ENCODE measurements at regions not wholly inside any gene's neighbourhood (a gene's known extent, or its start where the extent isn't known, plus 50 kb on each side); places are given as distances from the start of the nearest gene placed in this dataset.

DNA sequence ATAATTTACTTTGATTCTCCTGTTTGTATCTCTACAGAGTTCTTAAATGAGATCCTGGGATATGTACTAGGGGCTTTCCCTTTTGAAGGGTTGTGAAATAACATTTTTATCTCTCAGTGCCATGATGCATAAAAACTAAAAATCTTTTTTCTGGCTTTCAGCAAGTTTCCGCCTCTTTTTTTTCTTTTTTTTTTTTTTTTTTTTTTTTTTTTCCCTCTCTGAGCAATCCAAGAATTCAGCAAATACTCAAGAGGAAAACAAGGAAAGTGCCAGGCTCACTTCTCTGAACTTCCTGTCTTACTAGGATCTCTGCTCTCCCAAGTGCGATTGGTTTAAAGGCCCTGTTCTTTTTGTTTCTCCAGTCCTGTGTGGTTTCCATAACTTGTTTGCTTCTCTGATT lies 79.9 kb downstream of the HYCC1 start:
- Mint-ChIP-seq H3K27me3 (peaks cover 11% of the 10 kb centered on the region), H3K9me3 (ENCODE audit: low read depth) (peaks cover 3% of the 10 kb centered on the region), H3K36me3 (peaks cover 2% of the 10 kb centered on the region), H3K4me1 (ENCODE audit: low read depth) (no peaks in the 10 kb centered on the region), H3K27ac (no peak overlapping the region), H3K4me3 (no peak overlapping the region)

DNA sequence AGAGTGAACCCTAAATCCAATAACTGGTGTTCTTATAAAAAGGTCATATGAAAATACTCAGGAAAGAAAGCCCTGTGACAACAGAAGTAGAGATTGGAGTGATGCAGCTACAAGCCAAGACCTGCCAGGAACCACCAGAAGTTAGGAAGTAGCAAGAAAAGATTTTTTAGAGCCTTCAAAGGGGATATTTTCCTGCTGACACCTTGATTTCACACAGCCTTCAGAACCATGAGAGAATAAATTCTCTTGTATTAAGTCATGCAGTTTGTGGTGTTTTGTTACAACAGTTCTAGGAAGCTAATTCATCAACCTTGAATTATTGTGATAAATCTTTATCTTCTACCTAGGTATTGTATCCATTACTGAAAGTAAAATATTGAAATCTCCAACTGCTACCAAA lies 81.0 kb downstream of the HYCC1 start:
- no peak overlapping the region for H3K27ac Mint-ChIP-seq
- peaks cover 3% of the 10 kb centered on the region for H3K9me3 Mint-ChIP-seq (ENCODE audit: low read depth)
- peaks cover 2% of the 10 kb centered on the region for H3K36me3 Mint-ChIP-seq
- H3K4me3 Mint-ChIP-seq: no peak overlapping the region
- no peaks in the 10 kb centered on the region for H3K4me1 Mint-ChIP-seq (ENCODE audit: low read depth)
- H3K27me3 Mint-ChIP-seq: peaks cover 11% of the 10 kb centered on the region

DNA sequence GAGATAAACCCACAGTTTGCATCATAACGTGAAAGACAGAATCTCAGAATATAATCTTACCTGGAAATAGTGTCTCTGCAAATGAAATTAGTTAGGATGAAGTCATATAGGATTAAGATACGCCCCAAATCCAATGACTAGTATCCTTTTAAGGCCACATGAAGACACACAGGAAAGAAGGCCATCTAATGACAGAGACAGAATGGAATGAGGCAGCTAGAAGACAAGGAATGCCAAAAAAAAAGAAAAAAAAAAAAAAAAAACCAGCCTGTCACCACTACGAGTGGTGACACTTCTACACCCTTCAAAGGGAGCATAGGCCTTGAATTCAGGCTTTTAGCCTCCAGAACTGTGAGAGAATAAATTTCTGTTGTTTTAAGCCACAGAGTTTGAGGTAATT lies 82.9 kb downstream of the HYCC1 start:
- no peak overlapping the region for H3K4me3 Mint-ChIP-seq
- peaks cover 11% of the 10 kb centered on the region for H3K27me3 Mint-ChIP-seq
- H3K27ac Mint-ChIP-seq: no peak overlapping the region
- no peaks in the 10 kb centered on the region for H3K4me1 Mint-ChIP-seq (ENCODE audit: low read depth)
- H3K36me3 Mint-ChIP-seq: peaks cover 2% of the 10 kb centered on the region
- peaks cover 3% of the 10 kb centered on the region for H3K9me3 Mint-ChIP-seq (ENCODE audit: low read depth)

DNA sequence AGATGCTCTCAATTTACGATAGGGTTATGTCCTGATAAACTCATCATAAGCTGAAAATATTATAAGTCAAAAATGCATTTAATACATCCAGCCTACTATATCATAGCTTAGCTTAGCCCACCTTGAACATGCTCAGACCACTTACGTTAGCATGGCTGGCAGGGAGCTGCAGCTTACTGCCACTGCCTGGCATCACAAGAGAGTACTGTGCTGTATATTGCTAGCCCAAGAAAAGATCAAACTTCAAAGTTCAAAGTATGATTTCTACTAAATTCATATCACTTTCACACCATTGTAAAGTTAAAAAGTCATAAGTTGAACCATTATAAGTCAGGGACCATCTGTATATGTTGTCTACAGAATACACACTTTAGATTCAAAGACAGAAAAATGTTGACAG lies 91.6 kb downstream of the HYCC1 start:
- no peaks in the 10 kb centered on the region for H3K4me1 Mint-ChIP-seq (ENCODE audit: low read depth)
- H3K36me3 Mint-ChIP-seq: peaks cover 12% of the 10 kb centered on the region
- no peak overlapping the region for H3K27ac Mint-ChIP-seq
- no peaks in the 10 kb centered on the region for H3K27me3 Mint-ChIP-seq
- H3K4me3 Mint-ChIP-seq: no peak overlapping the region
- peaks cover 4% of the 10 kb centered on the region for H3K9me3 Mint-ChIP-seq (ENCODE audit: low read depth)

DNA sequence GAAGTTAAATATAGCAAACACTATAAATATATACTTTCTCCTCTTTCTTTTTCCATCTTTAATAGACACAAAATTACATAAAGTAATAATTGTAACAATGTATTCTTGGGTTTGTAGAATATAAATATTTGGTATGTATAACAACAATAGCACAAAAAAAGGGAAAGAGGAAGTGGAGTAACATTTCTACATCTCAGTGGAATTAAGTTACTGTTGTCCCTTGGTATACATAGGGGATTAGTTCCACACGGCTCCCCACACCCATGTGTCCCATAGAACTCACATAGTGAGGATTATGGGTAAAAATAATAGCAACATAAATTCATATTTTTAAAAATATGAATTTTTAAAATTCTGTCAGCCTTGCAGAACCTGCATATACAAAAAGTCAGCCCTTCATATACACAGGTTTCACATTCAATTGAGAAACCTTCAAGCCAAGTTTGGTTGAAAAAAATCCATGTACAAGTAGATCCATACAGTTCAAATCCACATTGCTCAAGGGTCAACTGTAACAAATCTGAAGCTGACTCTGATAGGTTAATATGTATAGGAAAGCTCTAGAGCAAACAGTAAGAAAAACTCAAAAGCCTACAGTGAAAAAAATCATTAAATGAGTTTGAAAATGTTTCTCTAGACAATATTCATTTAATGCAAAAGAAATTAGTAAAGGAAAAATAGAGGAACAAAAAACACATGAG lies 92.4 kb downstream of the HYCC1 start:
- Mint-ChIP-seq H3K36me3 (peaks cover 12% of the 10 kb centered on the region), H3K27ac (no peak overlapping the region), H3K9me3 (ENCODE audit: low read depth) (peaks cover 4% of the 10 kb centered on the region), H3K27me3 (no peaks in the 10 kb centered on the region), H3K4me3 (no peak overlapping the region), H3K4me1 (ENCODE audit: low read depth) (no peaks in the 10 kb centered on the region)

DNA sequence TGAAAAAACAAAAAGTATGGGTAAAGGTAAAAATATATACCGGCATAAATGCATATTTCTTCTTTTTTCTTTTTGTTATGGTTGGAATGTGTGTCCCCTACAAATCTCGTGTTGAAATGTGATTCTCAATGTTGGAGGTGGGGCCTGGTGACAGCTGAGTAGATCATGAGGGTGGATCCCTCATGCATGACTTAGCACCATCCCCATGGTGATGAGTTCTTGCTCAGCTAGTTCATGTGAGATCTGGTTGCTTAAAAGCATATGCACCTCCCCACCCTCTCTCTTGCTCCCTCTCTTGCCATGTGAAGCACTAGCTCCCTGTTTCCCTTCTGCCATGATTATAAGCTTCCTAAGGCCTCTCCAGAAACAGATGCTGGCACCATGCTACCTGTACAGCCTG lies 93.3 kb downstream of the HYCC1 start:
- H3K36me3 Mint-ChIP-seq: peaks cover 12% of the 10 kb centered on the region
- peaks cover 4% of the 10 kb centered on the region for H3K9me3 Mint-ChIP-seq (ENCODE audit: low read depth)
- H3K4me1 Mint-ChIP-seq (ENCODE audit: low read depth): no peaks in the 10 kb centered on the region
- no peak overlapping the region for H3K4me3 Mint-ChIP-seq
- H3K27me3 Mint-ChIP-seq: no peaks in the 10 kb centered on the region
- H3K27ac Mint-ChIP-seq: no peak overlapping the region

DNA sequence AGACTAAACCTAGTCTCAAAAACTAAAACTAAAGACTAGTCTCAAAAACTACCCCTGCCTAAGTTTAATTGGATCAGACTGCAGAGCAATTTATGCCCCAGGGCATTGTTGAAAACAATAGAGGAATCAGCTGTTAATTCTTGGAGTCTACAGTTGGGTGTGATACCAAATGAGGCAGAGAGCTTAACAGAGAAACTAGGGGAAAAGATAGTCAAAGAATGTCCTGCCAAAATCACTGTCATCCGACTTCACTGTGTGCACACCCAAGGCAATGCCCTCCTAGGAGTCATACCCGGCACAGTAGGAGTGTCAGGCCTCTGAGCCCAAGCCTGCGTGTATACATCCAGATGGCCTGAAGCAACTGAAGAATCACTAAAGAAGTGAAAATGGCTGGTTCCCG lies 90.5 kb upstream of the TOMM7 start:
- peaks cover 6% of the 10 kb centered on the region for H3K36me3 Mint-ChIP-seq
- no peak overlapping the region for H3K27ac Mint-ChIP-seq
- H3K9me3 Mint-ChIP-seq (ENCODE audit: low read depth): peaks cover 7% of the 10 kb centered on the region
- H3K27me3 Mint-ChIP-seq: peaks cover 1% of the 10 kb centered on the region
- H3K4me1 Mint-ChIP-seq (ENCODE audit: low read depth): no peaks in the 10 kb centered on the region
- H3K4me3 Mint-ChIP-seq: no peak overlapping the region

DNA sequence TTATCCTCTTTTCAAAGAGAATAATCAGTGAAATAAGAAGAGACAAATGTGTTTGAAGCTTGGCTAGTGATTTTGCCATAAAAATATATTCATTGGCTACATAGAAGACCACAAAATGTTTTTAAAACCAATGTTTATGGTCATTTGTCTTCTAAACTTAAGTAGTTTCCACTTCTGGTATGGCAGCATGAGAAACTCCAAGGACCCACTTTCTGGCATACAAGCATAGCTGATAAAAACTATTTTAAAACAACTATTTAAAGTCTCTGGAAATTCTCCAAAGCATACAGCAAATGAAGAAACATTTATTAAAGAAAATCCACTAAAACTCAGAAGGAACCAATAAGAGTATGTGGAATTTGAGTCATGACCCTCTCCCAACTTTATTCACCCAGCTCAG lies 89.2 kb upstream of the TOMM7 start:
- Mint-ChIP-seq H3K27ac (no peak overlapping the region), H3K36me3 (peaks cover 6% of the 10 kb centered on the region)

DNA sequence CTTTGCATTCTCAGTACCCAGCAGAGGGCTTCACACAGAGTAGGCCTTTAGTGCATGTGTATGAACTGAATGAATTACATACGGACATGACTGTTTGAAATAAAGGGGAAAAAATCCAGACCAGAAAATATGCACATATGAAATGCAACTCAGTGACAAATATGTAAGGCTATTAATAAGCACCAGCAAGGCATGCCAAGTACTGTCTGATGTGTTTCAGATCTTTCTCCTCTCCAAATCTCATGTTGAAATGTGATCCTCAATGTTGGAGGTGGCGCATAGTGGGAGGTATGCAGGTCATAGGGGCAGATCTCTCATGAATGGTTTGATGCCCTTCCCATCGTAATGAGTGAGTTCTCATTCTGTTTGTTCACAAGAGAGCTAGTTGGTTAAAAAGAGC lies 87.3 kb upstream of the TOMM7 start:
- H3K4me1 Mint-ChIP-seq (ENCODE audit: low read depth): no peaks in the 10 kb centered on the region
- H3K27me3 Mint-ChIP-seq: peaks cover 1% of the 10 kb centered on the region

More for the DNA sequence above, 89.2 kb upstream of the TOMM7 start:
- Mint-ChIP-seq H3K9me3 (ENCODE audit: low read depth) (peaks cover 7% of the 10 kb centered on the region), H3K4me1 (ENCODE audit: low read depth) (no peaks in the 10 kb centered on the region), H3K4me3 (no peak overlapping the region), H3K27me3 (peaks cover 1% of the 10 kb centered on the region)

DNA sequence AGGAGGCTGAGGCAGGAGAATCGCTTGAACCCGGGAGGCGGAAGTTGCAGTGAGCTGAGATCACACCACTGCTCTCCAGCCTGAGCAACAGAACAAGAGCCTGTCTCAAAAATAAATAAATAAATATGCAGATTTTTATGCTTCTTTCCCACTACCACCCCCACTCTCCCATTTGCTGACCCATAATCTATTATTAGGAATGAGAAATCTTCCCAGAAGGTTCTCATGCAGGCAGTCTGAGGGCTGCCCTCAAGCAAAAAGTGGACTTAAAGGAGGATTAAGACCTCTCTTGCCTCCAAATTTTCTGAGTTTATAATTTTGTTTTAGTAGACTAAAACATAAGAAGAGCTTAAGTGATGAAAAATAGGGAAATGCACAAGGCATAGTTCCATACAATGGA lies 85.2 kb upstream of the TOMM7 start:
- Mint-ChIP-seq H3K4me1 (ENCODE audit: low read depth) (no peaks in the 10 kb centered on the region), H3K27ac (no peak overlapping the region), H3K36me3 (no peaks in the 10 kb centered on the region), H3K9me3 (ENCODE audit: low read depth) (no peaks in the 10 kb centered on the region), H3K4me3 (no peak overlapping the region), H3K27me3 (no peaks in the 10 kb centered on the region)

More for the DNA sequence above, 87.3 kb upstream of the TOMM7 start:
- Mint-ChIP-seq H3K4me3 (no peak overlapping the region), H3K9me3 (ENCODE audit: low read depth) (peaks cover 7% of the 10 kb centered on the region), H3K36me3 (peaks cover 4% of the 10 kb centered on the region), H3K27ac (no peak overlapping the region)

DNA sequence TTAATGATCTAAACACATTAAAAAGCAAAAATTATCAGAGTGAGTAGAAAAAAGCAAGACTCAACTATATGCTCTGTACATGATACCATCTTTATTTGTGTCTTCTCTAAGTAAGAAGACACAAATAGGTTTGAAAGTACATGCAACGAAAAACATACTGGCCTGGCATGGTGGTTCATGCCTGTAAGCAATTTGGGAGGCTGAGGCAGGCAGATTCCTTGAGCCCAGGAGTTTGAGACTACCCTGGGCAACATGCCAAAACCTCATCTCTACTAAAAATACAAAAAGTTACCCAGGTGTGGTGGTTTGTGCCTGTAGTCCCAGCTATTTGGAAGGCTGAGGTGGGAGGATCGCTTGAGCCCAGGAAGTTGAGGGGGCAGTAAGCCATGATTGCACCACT lies 78.1 kb upstream of the TOMM7 start:
- Mint-ChIP-seq H3K9me3 (ENCODE audit: low read depth) (no peaks in the 10 kb centered on the region), H3K4me3 (no peak overlapping the region), H3K27ac (no peak overlapping the region), H3K27me3 (peaks cover 3% of the 10 kb centered on the region), H3K36me3 (no peaks in the 10 kb centered on the region), H3K4me1 (ENCODE audit: low read depth) (no peaks in the 10 kb centered on the region)

DNA sequence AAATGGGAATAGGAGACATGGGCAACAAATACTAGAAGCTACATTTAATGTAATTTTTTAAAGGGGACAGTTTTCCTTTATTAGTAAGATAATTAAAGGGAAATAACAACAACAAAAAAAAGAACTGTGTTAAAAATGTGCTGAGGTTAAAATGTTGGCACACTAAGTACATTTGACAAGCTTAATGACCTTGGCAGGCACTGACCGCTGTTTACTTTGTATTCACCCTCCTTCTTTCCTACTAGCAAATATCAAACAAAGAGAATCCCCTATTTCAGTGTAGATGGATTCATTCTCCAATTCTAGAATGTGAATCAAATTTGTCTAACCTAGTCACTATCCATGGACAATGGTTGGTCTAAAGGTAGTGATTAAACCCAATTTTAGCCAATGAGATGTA lies 77.5 kb upstream of the TOMM7 start:
- H3K4me3 Mint-ChIP-seq: no peak overlapping the region
- H3K9me3 Mint-ChIP-seq (ENCODE audit: low read depth): no peaks in the 10 kb centered on the region
- H3K4me1 Mint-ChIP-seq (ENCODE audit: low read depth): no peaks in the 10 kb centered on the region
- H3K27me3 Mint-ChIP-seq: peaks cover 5% of the 10 kb centered on the region
- H3K36me3 Mint-ChIP-seq: no peaks in the 10 kb centered on the region
- H3K27ac Mint-ChIP-seq: no peak overlapping the region

DNA sequence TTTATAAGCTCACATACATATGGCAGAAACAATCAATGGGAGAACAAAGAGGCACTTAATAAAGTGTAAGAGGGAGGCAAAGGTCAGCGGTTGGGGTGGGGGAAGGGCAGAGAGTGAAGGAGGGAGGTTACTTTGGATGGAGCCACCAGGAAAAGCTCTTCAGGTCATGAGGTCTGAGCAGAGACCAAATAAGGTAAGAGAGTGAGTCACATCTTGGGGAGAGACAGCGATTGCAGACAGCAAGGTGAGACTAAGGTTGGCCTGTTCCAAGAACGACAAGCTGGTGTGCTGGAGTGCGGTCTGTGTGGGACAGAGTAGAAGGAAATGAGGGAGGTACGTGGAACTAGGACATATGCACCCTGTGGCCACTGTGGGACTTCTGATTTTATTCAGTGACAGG lies 74.3 kb upstream of the TOMM7 start:
- no peak overlapping the region for H3K27ac Mint-ChIP-seq
- no peaks in the 10 kb centered on the region for H3K4me1 Mint-ChIP-seq (ENCODE audit: low read depth)
- no peaks in the 10 kb centered on the region for H3K36me3 Mint-ChIP-seq
- H3K9me3 Mint-ChIP-seq (ENCODE audit: low read depth): no peaks in the 10 kb centered on the region
- H3K4me3 Mint-ChIP-seq: no peak overlapping the region
- peaks cover 10% of the 10 kb centered on the region for H3K27me3 Mint-ChIP-seq

DNA sequence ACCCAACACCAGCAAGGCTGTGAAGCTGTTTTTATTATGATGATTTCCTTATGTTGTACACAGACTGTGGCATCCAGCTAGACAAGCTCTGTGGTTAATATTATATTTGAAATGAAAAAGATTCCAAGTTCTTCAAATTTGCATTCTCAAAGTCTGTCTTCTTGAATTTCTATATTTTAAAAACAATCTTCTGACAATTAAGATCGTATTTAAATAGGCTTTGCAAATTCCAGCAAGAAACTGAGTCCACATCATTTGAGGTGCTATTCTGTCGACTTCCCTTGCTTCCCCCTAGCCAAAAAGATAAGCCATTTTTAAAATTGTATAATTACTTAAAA lies 73.1 kb upstream of the TOMM7 start:
- Mint-ChIP-seq H3K27ac (no peak overlapping the region), H3K4me3 (no peak overlapping the region), H3K36me3 (no peaks in the 10 kb centered on the region), H3K27me3 (peaks cover 10% of the 10 kb centered on the region), H3K9me3 (ENCODE audit: low read depth) (no peaks in the 10 kb centered on the region), H3K4me1 (ENCODE audit: low read depth) (no peaks in the 10 kb centered on the region)

DNA sequence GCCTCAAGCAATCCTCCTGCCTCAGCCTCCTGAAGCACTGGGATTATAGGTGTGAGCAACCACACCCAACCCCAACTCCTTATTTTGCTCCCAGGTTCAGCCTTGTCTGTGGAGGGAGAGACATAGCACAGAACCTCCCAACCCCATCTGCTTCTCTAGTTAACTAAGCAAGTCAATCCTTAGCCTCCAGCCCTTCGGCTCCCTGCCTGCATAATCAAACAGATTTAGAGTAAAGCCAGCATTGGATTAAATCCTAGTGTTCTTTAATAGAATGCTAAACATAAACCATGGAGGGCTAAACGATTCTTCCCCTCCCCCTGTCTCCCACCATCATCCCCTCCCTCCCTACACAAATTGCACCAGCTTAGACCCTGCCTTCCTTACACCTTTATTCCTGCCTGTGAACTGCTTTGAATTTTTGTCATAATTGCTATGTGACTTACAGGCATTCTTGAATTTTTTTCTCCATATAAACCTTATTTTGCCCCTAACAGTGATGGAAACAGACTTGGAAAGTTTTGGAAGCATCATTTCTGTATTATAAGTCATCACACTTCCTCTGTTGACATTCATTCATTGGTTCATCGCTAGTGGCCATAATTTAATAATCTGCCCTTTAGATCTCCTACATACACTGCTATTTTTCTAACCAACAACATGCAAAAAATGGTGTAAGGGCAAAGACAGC lies 72.6 kb upstream of the TOMM7 start:
- H3K27ac Mint-ChIP-seq: no peak overlapping the region

DNA sequence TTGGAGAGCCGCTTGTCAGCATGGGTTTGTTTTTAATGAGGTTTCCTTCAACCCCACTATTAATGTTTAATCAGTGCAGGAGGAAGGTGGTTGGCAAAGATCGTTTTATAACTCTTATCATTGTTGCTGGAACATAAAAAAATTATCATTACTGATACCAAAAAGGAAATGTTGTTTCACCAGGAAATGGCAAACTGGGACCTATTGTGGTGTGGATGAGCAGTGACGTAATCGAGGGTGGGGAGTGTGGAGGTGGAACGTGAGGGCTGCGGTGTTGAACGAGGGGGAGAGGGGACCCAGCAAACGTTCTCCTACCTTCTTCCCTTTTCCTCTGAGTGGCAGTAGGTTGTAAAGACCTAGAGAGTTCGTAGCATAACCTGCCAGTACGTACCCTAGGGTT lies 71.9 kb upstream of the TOMM7 start:
- no peak overlapping the region for H3K27ac Mint-ChIP-seq
- no peaks in the 10 kb centered on the region for H3K36me3 Mint-ChIP-seq
- H3K9me3 Mint-ChIP-seq (ENCODE audit: low read depth): no peaks in the 10 kb centered on the region
- no peaks in the 10 kb centered on the region for H3K4me1 Mint-ChIP-seq (ENCODE audit: low read depth)
- no peak overlapping the region for H3K4me3 Mint-ChIP-seq
- peaks cover 10% of the 10 kb centered on the region for H3K27me3 Mint-ChIP-seq

More for the DNA sequence above, 72.6 kb upstream of the TOMM7 start:
- no peaks in the 10 kb centered on the region for H3K36me3 Mint-ChIP-seq
- no peaks in the 10 kb centered on the region for H3K4me1 Mint-ChIP-seq (ENCODE audit: low read depth)
- no peak overlapping the region for H3K4me3 Mint-ChIP-seq
- no peaks in the 10 kb centered on the region for H3K9me3 Mint-ChIP-seq (ENCODE audit: low read depth)
- H3K27me3 Mint-ChIP-seq: peaks cover 10% of the 10 kb centered on the region
